ENCODE measurements at regions not wholly inside any gene's neighbourhood (a gene's known extent, or its start where the extent isn't known, plus 50 kb on each side); places are given as distances from the start of the nearest gene placed in this dataset.

DNA sequence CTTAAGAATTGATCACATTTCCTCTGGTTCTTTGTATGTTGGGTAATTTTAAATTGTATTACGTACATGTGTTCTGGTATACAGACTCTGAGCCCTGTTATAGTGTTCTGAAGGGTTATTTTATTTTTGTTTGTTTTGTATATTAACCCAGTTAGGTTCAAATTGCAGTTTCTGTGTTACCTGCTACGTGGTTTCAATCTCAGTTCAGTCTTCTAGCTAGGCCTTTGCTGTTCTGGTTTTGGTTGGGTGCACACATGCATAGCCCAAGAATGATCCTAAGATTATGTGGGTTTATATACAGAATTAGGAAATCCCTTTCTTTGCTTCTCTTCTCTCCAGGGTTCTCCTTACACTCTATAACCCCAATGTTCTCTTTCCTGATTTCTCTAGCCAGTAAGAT lies 161.0 kb downstream of the PPP1R2C start:
- CTCF ChIA-PET: no interaction called here
- TF ChIP-seq CTCF (IDR thresholded peaks at IDR 0.05; ENCODE audit: insufficient read depth, low read length, missing control alignments): no peak
- no peak for DNase-seq (ENCODE audit: low read depth, low spot score)
- no peak overlapping the region for H3K4me3 ChIP-seq (ENCODE audit: low read depth, low read length)
- POLR2A ChIA-PET: no interaction called here

DNA sequence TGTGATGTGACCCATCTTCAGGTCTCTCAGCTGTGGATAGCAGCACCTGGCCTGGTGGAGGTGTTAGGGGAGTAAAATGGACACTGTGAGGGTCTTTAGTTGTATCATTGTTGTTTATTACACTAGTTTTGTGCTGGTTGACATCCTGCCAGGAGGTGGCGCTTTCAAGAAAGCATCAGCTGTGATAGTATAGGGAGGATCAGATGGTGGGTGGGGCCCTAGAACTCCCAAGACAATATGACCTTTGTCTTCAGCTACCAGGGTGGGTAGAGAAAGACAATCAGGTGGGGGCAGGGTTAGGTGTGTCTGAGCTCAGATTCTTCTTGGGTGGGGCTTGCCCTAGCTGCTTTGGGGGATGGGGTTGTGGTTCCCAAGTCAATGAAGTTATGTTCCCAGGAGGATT lies 162.8 kb downstream of the PPP1R2C start:
- DNase-seq (ENCODE audit: low read depth, low spot score): no peak
- POLR2A ChIA-PET: no interaction called here
- no peak overlapping the region for H3K4me3 ChIP-seq (ENCODE audit: low read depth, low read length)
- TF ChIP-seq CTCF (IDR thresholded peaks at IDR 0.05; ENCODE audit: insufficient read depth, low read length, missing control alignments): peak; percentile 3
- CTCF ChIA-PET: no interaction called here

DNA sequence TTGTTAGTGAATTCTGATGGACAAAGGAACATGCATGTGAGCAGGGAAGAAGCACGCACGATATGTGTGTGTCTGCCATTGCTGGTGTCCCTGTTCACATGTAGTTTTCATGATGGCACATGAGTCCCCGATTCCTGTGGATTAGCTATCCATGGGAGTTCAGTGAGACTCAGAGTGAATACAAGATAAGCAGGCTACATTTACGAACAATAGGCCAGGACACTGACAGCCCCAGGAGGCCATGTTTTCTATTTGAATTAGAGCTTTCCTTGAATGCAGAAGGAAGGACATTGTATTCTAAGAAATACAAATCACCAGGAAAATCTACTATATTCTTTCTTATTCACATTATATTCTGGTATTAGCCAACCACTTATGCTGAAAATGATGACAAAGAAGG lies 171.4 kb downstream of the PPP1R2C start:
- ChIA-PET CTCF (no interaction called here), POLR2A (no interaction called here)

DNA sequence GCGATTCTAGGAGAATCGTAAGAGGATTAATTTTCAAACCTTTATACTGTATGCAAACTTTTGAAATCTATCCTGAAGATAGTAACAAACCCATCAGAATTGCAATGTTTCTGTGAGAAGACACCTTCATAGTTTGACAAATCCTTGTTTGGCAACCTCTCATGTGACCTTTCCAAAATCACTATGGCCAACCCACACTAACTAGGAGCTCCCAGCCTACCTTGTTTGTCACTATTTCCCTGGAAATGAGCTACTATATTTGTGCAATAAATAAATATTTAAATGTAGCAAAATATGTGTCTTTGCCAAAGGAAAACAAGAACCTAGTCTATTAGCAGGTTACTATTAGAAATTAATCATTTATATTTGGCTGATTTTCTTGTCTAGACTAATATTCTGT lies 173.7 kb downstream of the PPP1R2C start:
- TF ChIP-seq CTCF (IDR thresholded peaks at IDR 0.05; ENCODE audit: insufficient read depth, low read length, missing control alignments): no peak
- no peak overlapping the region for H3K4me3 ChIP-seq (ENCODE audit: low read depth, low read length)
- POLR2A ChIA-PET: no interaction called here
- CTCF ChIA-PET: no interaction called here
- no peak for DNase-seq (ENCODE audit: low read depth, low spot score)

More for the DNA sequence above, 171.4 kb downstream of the PPP1R2C start:
- DNase-seq (ENCODE audit: low read depth, low spot score): no peak
- H3K4me3 ChIP-seq (ENCODE audit: low read depth, low read length): no peak overlapping the region
- no peak for TF ChIP-seq CTCF (IDR thresholded peaks at IDR 0.05; ENCODE audit: insufficient read depth, low read length, missing control alignments)

DNA sequence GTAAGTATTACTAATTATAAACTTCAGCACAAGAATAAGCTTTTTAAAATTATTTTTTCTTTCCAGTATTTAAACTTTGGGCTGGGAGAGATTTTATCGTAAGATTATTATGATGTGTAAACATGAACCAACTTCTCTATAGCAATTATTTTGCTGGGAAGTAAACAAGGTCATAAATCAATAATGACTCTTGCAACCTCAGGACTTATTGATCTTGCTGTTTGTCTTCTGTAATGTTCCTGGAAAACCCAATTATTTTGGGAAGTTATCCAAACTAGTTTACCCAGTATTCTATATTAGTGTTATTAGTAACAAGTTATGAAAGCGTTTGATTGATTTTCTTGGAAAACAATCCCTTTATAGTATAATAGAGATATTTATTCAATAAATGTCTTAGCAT lies 174.9 kb downstream of the PPP1R2C start:
- H3K4me3 ChIP-seq (ENCODE audit: low read depth, low read length): no peak overlapping the region
- ChIA-PET CTCF (no interaction called here), POLR2A (no interaction called here)
- no peak for DNase-seq (ENCODE audit: low read depth, low spot score)
- no peak for TF ChIP-seq CTCF (IDR thresholded peaks at IDR 0.05; ENCODE audit: insufficient read depth, low read length, missing control alignments)

DNA sequence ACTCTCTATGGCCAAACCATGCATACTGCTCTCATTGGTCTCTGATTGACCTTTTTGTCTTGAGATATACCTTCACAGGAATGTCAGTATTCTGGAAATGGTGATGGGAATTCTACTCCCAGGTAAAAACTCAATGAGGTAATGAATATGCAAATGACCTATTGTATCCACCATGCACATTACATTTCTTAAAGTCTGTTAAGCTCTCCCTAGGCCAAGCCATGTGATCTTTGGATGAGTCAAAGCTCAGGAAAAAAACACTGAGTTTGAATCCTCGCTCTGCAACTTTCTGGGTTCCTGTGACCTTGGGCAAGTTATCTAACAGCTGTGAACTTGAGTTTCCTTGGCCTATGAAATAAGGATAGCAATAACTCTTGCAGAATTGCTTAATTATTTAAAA lies 175.4 kb downstream of the PPP1R2C start:
- TF ChIP-seq CTCF (IDR thresholded peaks at IDR 0.05; ENCODE audit: insufficient read depth, low read length, missing control alignments): no peak
- POLR2A ChIA-PET: no interaction called here
- H3K4me3 ChIP-seq (ENCODE audit: low read depth, low read length): no peak overlapping the region
- DNase-seq (ENCODE audit: low read depth, low spot score): no peak
- CTCF ChIA-PET: no interaction called here

Data from AG04449 (cell line).